ENCODE measurements at regions not wholly inside any gene's neighbourhood (a gene's known extent, or its start where the extent isn't known, plus 50 kb on each side); places are given as distances from the start of the nearest gene placed in this dataset.
"Not testable (repeated sequence)": the region's sequence is repeated elsewhere in the genome, so short reads cannot be mapped to it uniquely, and the experiment has no call there.

- 67 to 96% (median 90%) methylated on average over 2 to 5 of the region's 11 CpGs; no CpG with 5 or more reads in 4 of the 10 experiments for WGBS, 10 experiments
- no peaks in the 10 kb centered on the region for H3K4me1 ChIP-seq (replicated peaks in 1 of 2)
- no peak overlapping the region for H3K4me3 ChIP-seq
- no peak overlapping the region for H3K27ac ChIP-seq
- ATAC-seq (replicated peaks in 6 of 8), result no peak
- in situ Hi-C loops (cut with MboI; ENCODE audit: low pct_unique_long_range_greater_than_20kb in 2 of 9, low sequenced_read_pairs in 9 of 9, unreplicated experiment in 9 of 9), result no loop called here
Observed at GRCh38 chr3:78481050-78481449, 1286.7 kb downstream of the ROBO1 start.

DNA sequence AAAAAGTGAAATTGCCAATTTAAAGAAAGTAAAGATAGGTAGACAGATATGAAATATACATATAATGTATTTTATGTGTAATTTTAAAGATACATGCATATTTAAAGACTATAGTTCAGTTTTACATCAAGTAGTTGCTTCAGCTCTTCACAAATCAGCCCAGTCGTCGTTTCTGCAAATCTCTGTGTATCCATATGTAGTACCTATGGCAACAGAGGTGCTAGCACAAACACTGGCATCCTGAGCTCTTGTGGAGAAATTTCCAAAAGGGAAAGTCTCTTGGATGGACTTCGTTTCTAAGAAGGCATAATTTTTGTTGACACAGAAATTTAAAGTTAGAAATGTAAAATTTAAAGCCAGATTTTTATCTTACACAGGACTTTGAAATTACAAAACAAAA, 1284.7 kb downstream of the ROBO1 start:
- 0 to 60% (median 31%) methylated on average over 1 to 3 of the region's 3 CpGs; no CpG with 5 or more reads in 2 of the 10 experiments for WGBS, 10 experiments
- H3K4me3 ChIP-seq, result no peak overlapping the region
- in situ Hi-C loops (cut with MboI; ENCODE audit: low pct_unique_long_range_greater_than_20kb in 2 of 9, low sequenced_read_pairs in 9 of 9, unreplicated experiment in 9 of 9), result no loop called here
- ATAC-seq (replicated peaks in 6 of 8), result peak in 3 of 8 experiments; percentile 45 to 68 (median 66)
- H3K27ac ChIP-seq, result no peak overlapping the region
- H3K4me1 ChIP-seq (replicated peaks in 1 of 2), result no peaks in the 10 kb centered on the region

DNA sequence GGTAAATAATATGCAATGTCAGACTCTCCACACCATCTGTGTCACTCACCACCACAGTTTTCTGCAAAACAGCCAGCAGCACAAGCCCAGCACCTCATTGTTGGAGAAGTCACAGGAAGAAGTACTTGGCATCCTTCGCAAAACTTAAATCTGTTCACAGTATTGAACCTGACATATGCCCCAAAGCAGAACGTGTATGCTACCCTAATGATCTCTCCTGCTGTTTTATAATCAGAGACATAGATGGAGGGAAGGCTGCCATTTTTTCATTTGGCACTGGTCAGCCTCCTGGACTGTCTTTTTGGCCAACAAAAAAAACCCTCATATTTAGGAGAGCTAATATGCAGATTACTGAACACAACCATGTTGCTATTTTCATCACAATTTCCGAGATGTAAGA, 1272.9 kb downstream of the ROBO1 start:
- no peak overlapping the region for H3K4me3 ChIP-seq
- H3K27ac ChIP-seq, result no peak overlapping the region
- in situ Hi-C loops (cut with MboI; ENCODE audit: low pct_unique_long_range_greater_than_20kb in 2 of 9, low sequenced_read_pairs in 9 of 9, unreplicated experiment in 9 of 9), result no loop called here
- 9 to 100% (median 80%) methylated on average over 1 to 3 of the region's 3 CpGs; no CpG with 5 or more reads in 1 of the 10 experiments for WGBS, 10 experiments
- H3K4me1 ChIP-seq (replicated peaks in 1 of 2), result peaks cover 8 to 15% of the 10 kb centered on the region in 2 donors
- ATAC-seq (replicated peaks in 6 of 8), result peak in 1 of 8 experiments; percentile 23

- WGBS, 10 experiments, result 0 to 100% (median 67%) methylated on average over 1 of the region's 1 CpG; no CpG with 5 or more reads in 5 of the 10 experiments
- in situ Hi-C loops (cut with MboI; ENCODE audit: low pct_unique_long_range_greater_than_20kb in 2 of 9, low sequenced_read_pairs in 9 of 9, unreplicated experiment in 9 of 9), result no loop called here
- Histone ChIP-seq H3K4me3 (no peak overlapping the region), H3K27ac (no peak overlapping the region), H3K4me1 (replicated peaks in 1 of 2) (peaks cover 8 to 15% of the 10 kb centered on the region in 2 donors)
- ATAC-seq (replicated peaks in 6 of 8), result no peak
Observed at GRCh38 chr3:78495301-78495700, 1272.5 kb downstream of the ROBO1 start.

DNA sequence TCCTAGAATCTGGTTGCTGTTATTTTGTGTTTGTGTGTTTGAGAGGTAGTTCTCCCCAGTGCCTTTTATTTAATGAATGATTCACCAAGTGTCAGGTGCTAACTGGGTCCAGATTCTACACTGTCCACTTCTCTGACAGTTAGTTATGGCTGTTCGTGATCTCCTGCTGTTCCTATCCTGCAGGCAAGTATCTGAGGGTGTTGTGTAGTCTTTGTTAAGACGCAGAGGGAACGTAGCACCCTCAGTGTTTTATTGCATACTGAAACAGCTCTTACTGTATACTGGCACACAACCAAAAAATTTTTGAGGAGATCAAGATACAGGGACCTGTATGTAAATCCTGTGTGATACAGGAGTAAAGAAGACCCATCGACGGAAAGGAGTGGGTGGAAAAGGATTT, 1271.3 kb downstream of the ROBO1 start:
- in situ Hi-C loops (cut with MboI; ENCODE audit: low pct_unique_long_range_greater_than_20kb in 2 of 9, low sequenced_read_pairs in 9 of 9, unreplicated experiment in 9 of 9), result no loop called here
- Histone ChIP-seq H3K4me1 (replicated peaks in 1 of 2) (peaks cover 8 to 15% of the 10 kb centered on the region in 2 donors), H3K4me3 (no peak overlapping the region), H3K27ac (no peak overlapping the region)
- ATAC-seq (replicated peaks in 6 of 8), result peak in 4 of 8 experiments; percentile 7 to 56 (median 34)
- 0 to 92% (median 79%) methylated on average over 1 to 5 of the region's 5 CpGs; no CpG with 5 or more reads in 3 of the 10 experiments for WGBS, 10 experiments

GRCh38 chr3:78497021-78497420, 1270.8 kb downstream of the ROBO1 start:
- WGBS, 10 experiments, result 0 to 81% (median 66%) methylated on average over 1 to 4 of the region's 4 CpGs; no CpG with 5 or more reads in 2 of the 10 experiments
- H3K4me1 ChIP-seq (replicated peaks in 1 of 2), result peaks cover 8 to 15% of the 10 kb centered on the region in 2 donors
- peak in 7 of 8 experiments; percentile 22 to 94 (median 88) for ATAC-seq (replicated peaks in 6 of 8)
- in situ Hi-C loops (cut with MboI; ENCODE audit: low pct_unique_long_range_greater_than_20kb in 2 of 9, low sequenced_read_pairs in 9 of 9, unreplicated experiment in 9 of 9), result no loop called here
- H3K4me3 ChIP-seq, result no peak overlapping the region
- no peak overlapping the region for H3K27ac ChIP-seq

- Histone ChIP-seq H3K4me3 (no peak overlapping the region), H3K27ac (no peak overlapping the region), H3K4me1 (replicated peaks in 1 of 2) (peaks cover 8 to 15% of the 10 kb centered on the region in 2 donors)
- ATAC-seq (replicated peaks in 6 of 8), result peak in 4 of 8 experiments; percentile 13 to 35 (median 28)
- in situ Hi-C loops (cut with MboI; ENCODE audit: low pct_unique_long_range_greater_than_20kb in 2 of 9, low sequenced_read_pairs in 9 of 9, unreplicated experiment in 9 of 9), result no loop called here
- 27 to 86% (median 43%) methylated on average over 1 to 2 of the region's 2 CpGs; no CpG with 5 or more reads in 1 of the 10 experiments for WGBS, 10 experiments
Observed at GRCh38 chr3:78497767-78498166, 1270.0 kb downstream of the ROBO1 start.

GRCh38 chr3:78506061-78506460, 1261.7 kb downstream of the ROBO1 start:
- H3K4me3 ChIP-seq, result no peak overlapping the region
- no peaks in the 10 kb centered on the region for H3K4me1 ChIP-seq (replicated peaks in 1 of 2)
- in situ Hi-C loops (cut with MboI; ENCODE audit: low pct_unique_long_range_greater_than_20kb in 2 of 9, low sequenced_read_pairs in 9 of 9, unreplicated experiment in 9 of 9), result no loop called here
- no peak for ATAC-seq (replicated peaks in 6 of 8)
- 63 to 100% (median 89%) methylated on average over 1 to 4 of the region's 4 CpGs for WGBS, 10 experiments
- no peak overlapping the region for H3K27ac ChIP-seq

DNA sequence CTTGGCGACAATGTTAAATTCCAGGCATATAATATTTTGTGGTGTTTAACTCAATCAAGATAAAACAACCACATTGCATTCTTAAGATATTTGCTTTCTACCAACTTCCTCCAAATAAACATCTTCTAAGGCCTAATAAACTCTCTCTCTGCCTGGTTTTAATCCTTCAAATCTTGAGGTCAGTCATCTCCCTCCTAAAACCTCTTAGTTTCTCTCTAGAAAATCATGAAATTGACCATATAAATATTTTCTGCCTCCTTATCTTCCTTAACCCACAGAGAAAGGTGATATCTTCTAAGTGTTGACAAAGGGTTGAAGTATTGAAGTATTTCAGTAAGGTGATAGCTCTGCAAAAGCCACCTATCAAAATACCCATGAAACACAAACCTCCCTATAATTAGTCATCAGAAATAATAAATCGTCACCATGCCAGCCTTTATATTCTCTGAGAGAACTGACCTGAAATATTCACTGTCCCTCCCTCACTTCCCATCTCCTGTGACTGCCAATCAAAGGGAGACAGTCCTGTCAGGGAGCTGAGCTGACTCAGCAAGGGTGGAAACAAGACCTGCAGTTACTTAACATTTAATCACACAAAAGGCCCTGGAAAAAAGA, 1261.1 kb downstream of the ROBO1 start:
- H3K4me1 ChIP-seq (replicated peaks in 1 of 2), result no peaks in the 10 kb centered on the region
- ATAC-seq (replicated peaks in 6 of 8), result peak in 2 of 8 experiments; percentile 78 to 85
- in situ Hi-C loops (cut with MboI; ENCODE audit: low pct_unique_long_range_greater_than_20kb in 2 of 9, low sequenced_read_pairs in 9 of 9, unreplicated experiment in 9 of 9), result no loop called here
- no peak overlapping the region for H3K27ac ChIP-seq
- H3K4me3 ChIP-seq, result no peak overlapping the region
- 11 to 100% (median 69%) methylated on average over 1 to 2 of the region's 2 CpGs for WGBS, 10 experiments

GRCh38 chr3:78507196-78507984, 1260.4 kb downstream of the ROBO1 start:
- no peak overlapping the region for H3K4me3 ChIP-seq
- ATAC-seq (replicated peaks in 6 of 8), result peak in 3 of 8 experiments; percentile 24 to 58 (median 48)
- H3K4me1 ChIP-seq (replicated peaks in 1 of 2), result no peaks in the 10 kb centered on the region
- 25 to 80% (median 42%) methylated on average over 1 to 5 of the region's 6 CpGs for WGBS, 10 experiments
- in situ Hi-C loops (cut with MboI; ENCODE audit: low pct_unique_long_range_greater_than_20kb in 2 of 9, low sequenced_read_pairs in 9 of 9, unreplicated experiment in 9 of 9), result no loop called here
- no peak overlapping the region for H3K27ac ChIP-seq

DNA sequence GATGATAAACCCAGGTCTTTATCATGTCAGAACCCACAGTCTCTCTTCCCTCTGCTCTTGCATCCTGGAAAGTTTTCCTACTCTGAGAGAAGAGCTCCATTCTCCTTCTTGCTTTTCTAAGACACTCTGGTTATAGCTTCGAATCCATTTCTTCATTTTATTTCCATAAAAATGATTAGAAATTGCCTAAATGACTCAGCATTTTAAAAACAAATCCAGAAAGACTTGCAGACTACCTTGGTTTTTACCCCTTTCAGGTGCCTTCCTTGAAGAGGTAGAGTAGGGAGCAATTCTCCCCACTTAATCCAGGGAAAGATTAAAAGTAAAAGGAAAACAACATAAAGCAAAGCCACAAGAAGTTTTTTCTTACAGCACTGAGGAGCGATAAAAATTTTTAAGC, 1256.0 kb downstream of the ROBO1 start:
- Histone ChIP-seq H3K27ac (no peak overlapping the region), H3K4me3 (no peak overlapping the region), H3K4me1 (replicated peaks in 1 of 2) (no peaks in the 10 kb centered on the region)
- ATAC-seq (replicated peaks in 6 of 8), result no peak
- WGBS, 10 experiments, result 14 to 100% (median 50%) methylated on average over 1 to 2 of the region's 2 CpGs
- in situ Hi-C loops (cut with MboI; ENCODE audit: low pct_unique_long_range_greater_than_20kb in 2 of 9, low sequenced_read_pairs in 9 of 9, unreplicated experiment in 9 of 9), result no loop called here

DNA sequence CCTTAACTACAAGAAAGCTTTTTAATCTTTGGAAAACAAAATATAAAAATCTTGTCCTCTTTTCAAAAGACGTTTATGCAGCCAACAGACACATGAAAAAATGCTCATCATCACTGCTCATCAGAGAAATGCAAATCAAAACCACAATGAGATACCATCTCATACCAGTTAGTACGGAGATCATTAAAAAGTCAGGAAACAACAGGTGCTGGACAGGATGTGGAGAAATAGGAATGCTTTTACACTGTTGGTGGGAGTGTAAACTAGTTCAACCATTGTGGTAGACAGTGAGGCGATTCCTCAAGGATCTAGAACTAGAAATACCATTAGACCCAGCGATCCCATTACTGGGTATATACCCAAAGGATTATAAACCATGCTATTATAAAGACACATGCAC, 1255.0 kb downstream of the ROBO1 start:
- in situ Hi-C loops (cut with MboI; ENCODE audit: low pct_unique_long_range_greater_than_20kb in 2 of 9, low sequenced_read_pairs in 9 of 9, unreplicated experiment in 9 of 9); ATAC-seq (replicated peaks in 6 of 8): not testable (repeated sequence)
- WGBS, 10 experiments, result 8 to 94% (median 73%) methylated on average over 1 to 4 of the region's 4 CpGs

DNA sequence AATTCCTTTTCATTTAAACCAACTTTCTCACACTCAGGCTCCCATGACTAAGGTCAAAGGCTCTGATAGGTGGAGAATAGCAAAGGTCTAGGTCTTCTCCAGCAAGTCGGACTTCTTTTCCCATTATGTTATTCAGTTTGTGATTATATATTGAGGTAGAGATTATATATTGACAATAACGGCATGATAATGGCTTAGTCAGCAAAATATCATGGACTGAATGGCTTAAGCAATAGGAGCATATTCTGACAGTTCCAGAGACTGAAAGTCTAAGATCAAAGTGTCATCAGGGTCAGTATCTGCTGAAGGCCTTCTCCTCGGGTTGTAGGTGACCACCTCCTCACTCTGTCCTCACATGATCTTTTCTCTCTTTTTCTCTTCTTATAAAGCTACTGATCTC, 1251.4 kb downstream of the ROBO1 start:
- 0 to 100% (median 80%) methylated on average over 1 to 3 of the region's 3 CpGs for WGBS, 10 experiments
- no peak overlapping the region for H3K4me3 ChIP-seq
- no peak overlapping the region for H3K27ac ChIP-seq
- no peak for ATAC-seq (replicated peaks in 6 of 8)
- H3K4me1 ChIP-seq (replicated peaks in 1 of 2), result peaks cover 0 to 14% of the 10 kb centered on the region in 2 donors
- in situ Hi-C loops (cut with MboI; ENCODE audit: low pct_unique_long_range_greater_than_20kb in 2 of 9, low sequenced_read_pairs in 9 of 9, unreplicated experiment in 9 of 9), result no loop called here

More for the DNA sequence above, 1255.0 kb downstream of the ROBO1 start:
- H3K4me1 ChIP-seq (replicated peaks in 1 of 2); H3K27ac ChIP-seq; H3K4me3 ChIP-seq: not testable (repeated sequence)
